NCI-H1417 treated with DMSO at 0.1 percent for 48 hours (cell line): ENCODE measurements at regions not wholly inside any gene's neighbourhood (a gene's known extent, or its start where the extent isn't known, plus 50 kb on each side); places are given as distances from the start of the nearest gene placed in this dataset.
"Not testable (repeated sequence)": the region's sequence is repeated elsewhere in the genome, so short reads cannot be mapped to it uniquely, and the experiment has no call there.

Experiments used
- DNase-seq: peaks from one replicate; lab custom pipeline; 2025; lab: John Stamatoyannopoulos, UW

GRCh38 chr1:87398641-87399040, 70.0 kb downstream of the LMO4 start:
- no peak for DNase-seq

- DNase-seq: no peak
These were observed 70.6 kb downstream of the LMO4 start for GRCh38 chr1:87399264-87399663.

GRCh38 chr1:87399701-87400100, 71.0 kb downstream of the LMO4 start:
- no peak for DNase-seq

GRCh38 chr1:87400813-87401212, 72.1 kb downstream of the LMO4 start:
- DNase-seq: no peak

- DNase-seq: no peak
These were observed 73.7 kb downstream of the LMO4 start for GRCh38 chr1:87402241-87403002.

GRCh38 chr1:87403061-87403820, 74.6 kb downstream of the LMO4 start:
- DNase-seq: no peak

- DNase-seq: no peak
These were observed 75.6 kb downstream of the LMO4 start for GRCh38 chr1:87404296-87404695.

GRCh38 chr1:87408665-87409248, 80.1 kb downstream of the LMO4 start:
- DNase-seq: no peak

GRCh38 chr1:87410776-87411480, 82.2 kb downstream of the LMO4 start:
- DNase-seq: no peak

GRCh38 chr1:87413846-87414245, 85.2 kb downstream of the LMO4 start:
- DNase-seq: not testable (repeated sequence)

GRCh38 chr1:87418048-87418447, 89.4 kb downstream of the LMO4 start:
- DNase-seq: no peak

- no peak for DNase-seq
These were observed 93.1 kb downstream of the LMO4 start for GRCh38 chr1:87421809-87422208.

GRCh38 chr1:87424541-87424940, 95.9 kb downstream of the LMO4 start:
- DNase-seq: no peak

GRCh38 chr1:87426463-87427249, 98.0 kb downstream of the LMO4 start:
- no peak for DNase-seq

- no peak for DNase-seq
These were observed 99.7 kb downstream of the LMO4 start for GRCh38 chr1:87428367-87428766.

GRCh38 chr1:87428883-87429282, 100.2 kb downstream of the LMO4 start:
- no peak for DNase-seq

- DNase-seq: no peak
These were observed 104.0 kb downstream of the LMO4 start for GRCh38 chr1:87432685-87433084.

GRCh38 chr1:87433101-87433500, 104.4 kb downstream of the LMO4 start:
- DNase-seq: not testable (repeated sequence)

GRCh38 chr1:87435484-87435883, 106.8 kb downstream of the LMO4 start:
- DNase-seq: no peak

GRCh38 chr1:87436115-87436514, 107.4 kb downstream of the LMO4 start:
- not testable (repeated sequence) for DNase-seq

GRCh38 chr1:87436534-87436933, 107.9 kb downstream of the LMO4 start:
- DNase-seq: no peak
